ENCODE measurements at regions not wholly inside any gene's neighbourhood (a gene's known extent, or its start where the extent isn't known, plus 50 kb on each side); places are given as distances from the start of the nearest gene placed in this dataset.

DNA sequence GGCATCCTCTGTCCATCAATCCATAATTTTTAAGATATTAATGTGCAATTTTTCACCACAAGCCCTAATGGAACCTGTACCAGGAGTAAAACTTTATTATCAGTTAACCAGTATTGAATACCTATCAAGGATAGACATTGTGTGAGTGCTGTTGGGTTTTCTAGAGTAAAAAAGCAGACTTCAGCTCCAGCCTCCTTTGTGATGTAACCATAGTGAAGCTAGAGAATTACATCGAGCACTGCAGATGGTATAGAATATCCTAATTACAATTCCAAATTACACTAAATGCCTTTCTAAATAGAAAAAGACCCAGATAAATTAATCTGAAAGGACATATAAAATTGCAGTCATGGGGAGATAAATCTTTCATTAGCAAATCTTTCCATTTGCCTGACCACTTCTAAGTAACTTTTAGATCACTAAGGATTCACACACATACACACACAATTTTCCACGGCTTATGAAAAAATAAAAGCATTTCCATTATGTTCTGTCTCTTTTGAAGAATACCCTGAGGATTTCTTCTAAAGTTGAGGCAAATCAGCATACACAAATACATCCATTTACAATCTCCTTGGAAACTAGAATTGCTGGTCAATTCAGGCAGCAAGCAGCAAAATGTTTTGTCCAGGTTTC lies 117.1 kb upstream of the TANK start:
- TF ChIP-seq ZNF565 (CRISPR knock-in tag; conservative IDR thresholded peaks at IDR 0.05; ENCODE audit: low read depth) (no peak), ZFP3 (CRISPR knock-in tag; IDR thresholded peaks at IDR 0.05) (no peak), CSDC2 (CRISPR knock-in tag; IDR thresholded peaks at IDR 0.05) (no peak), ISL1 (CRISPR knock-in tag; IDR thresholded peaks at IDR 0.05) (no peak), SNAI2 (CRISPR knock-in tag; IDR thresholded peaks at IDR 0.05) (no peak), ZNF70 (CRISPR knock-in tag; IDR thresholded peaks at IDR 0.05) (no peak)
- TF ChIP-seq, protein P1, sequence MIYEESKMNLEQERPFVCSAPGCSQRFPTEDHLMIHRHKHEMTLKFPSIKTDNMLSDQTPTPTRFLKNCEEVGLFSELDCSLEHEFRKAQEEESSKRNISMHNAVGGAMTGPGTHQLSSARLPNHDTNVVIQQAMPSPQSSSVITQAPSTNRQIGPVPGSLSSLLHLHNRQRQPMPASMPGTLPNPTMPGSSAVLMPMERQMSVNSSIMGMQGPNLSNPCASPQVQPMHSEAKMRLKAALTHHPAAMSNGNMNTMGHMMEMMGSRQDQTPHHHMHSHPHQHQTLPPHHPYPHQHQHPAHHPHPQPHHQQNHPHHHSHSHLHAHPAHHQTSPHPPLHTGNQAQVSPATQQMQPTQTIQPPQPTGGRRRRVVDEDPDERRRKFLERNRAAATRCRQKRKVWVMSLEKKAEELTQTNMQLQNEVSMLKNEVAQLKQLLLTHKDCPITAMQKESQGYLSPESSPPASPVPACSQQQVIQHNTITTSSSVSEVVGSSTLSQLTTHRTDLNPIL (CRISPR knock-in tag; IDR thresholded peaks at IDR 0.05; ENCODE audit: low read depth): no peak
- ATAC-seq: no peak

GRCh38 chr2:161044095-161044865 lies 115.9 kb upstream of the TANK start:
- ATAC-seq: no peak
- TF ChIP-seq, protein P2, sequence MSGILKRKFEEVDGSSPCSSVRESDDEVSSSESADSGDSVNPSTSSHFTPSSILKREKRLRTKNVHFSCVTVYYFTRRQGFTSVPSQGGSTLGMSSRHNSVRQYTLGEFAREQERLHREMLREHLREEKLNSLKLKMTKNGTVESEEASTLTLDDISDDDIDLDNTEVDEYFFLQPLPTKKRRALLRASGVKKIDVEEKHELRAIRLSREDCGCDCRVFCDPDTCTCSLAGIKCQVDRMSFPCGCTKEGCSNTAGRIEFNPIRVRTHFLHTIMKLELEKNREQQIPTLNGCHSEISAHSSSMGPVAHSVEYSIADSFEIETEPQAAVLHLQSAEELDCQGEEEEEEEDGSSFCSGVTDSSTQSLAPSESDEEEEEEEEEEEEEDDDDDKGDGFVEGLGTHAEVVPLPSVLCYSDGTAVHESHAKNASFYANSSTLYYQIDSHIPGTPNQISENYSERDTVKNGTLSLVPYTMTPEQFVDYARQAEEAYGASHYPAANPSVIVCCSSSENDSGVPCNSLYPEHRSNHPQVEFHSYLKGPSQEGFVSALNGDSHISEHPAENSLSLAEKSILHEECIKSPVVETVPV (CRISPR knock-in tag; IDR thresholded peaks at IDR 0.05): no peak
- no peak for TF ChIP-seq RARB (CRISPR knock-in tag; IDR thresholded peaks at IDR 0.05)
- TF ChIP-seq, protein P1 (CRISPR knock-in tag; IDR thresholded peaks at IDR 0.05; ENCODE audit: low read depth): no peak
- no peak for TF ChIP-seq POU6F1 (CRISPR knock-in tag; IDR thresholded peaks at IDR 0.05; ENCODE audit: borderline replicate concordance, low read depth)
- TF ChIP-seq ZFP3 (CRISPR knock-in tag; IDR thresholded peaks at IDR 0.05): no peak
- no peak for TF ChIP-seq BACH2 (CRISPR knock-in tag; IDR thresholded peaks at IDR 0.05; ENCODE audit: borderline replicate concordance)
- no peak for TF ChIP-seq TSHZ2 (CRISPR knock-in tag; IDR thresholded peaks at IDR 0.05)
- TF ChIP-seq OSR1 (CRISPR knock-in tag; IDR thresholded peaks at IDR 0.05): no peak
- TF ChIP-seq ZNF565 (CRISPR knock-in tag; conservative IDR thresholded peaks at IDR 0.05; ENCODE audit: low read depth): no peak

- TF ChIP-seq, protein P3, sequence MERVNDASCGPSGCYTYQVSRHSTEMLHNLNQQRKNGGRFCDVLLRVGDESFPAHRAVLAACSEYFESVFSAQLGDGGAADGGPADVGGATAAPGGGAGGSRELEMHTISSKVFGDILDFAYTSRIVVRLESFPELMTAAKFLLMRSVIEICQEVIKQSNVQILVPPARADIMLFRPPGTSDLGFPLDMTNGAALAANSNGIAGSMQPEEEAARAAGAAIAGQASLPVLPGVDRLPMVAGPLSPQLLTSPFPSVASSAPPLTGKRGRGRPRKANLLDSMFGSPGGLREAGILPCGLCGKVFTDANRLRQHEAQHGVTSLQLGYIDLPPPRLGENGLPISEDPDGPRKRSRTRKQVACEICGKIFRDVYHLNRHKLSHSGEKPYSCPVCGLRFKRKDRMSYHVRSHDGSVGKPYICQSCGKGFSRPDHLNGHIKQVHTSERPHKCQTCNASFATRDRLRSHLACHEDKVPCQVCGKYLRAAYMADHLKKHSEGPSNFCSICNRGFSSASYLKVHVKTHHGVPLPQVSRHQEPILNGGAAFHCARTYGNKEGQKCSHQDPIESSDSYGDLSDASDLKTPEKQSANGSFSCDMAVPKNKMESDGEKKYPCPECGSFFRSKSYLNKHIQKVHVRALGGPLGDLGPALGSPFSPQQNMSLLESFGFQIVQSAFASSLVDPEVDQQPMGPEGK (CRISPR knock-in tag; IDR thresholded peaks at IDR 0.05; ENCODE audit: borderline replicate concordance): no peak
- no peak for TF ChIP-seq RARB (CRISPR knock-in tag; IDR thresholded peaks at IDR 0.05)
- no peak for TF ChIP-seq GLIS3 (CRISPR knock-in tag; IDR thresholded peaks at IDR 0.05)
- TF ChIP-seq, protein P1 (CRISPR knock-in tag; IDR thresholded peaks at IDR 0.05; ENCODE audit: low read depth): no peak
- no peak for TF ChIP-seq TSHZ2 (CRISPR knock-in tag; IDR thresholded peaks at IDR 0.05)
- no peak for TF ChIP-seq CSDC2 (CRISPR knock-in tag; IDR thresholded peaks at IDR 0.05)
- TF ChIP-seq BACH2 (CRISPR knock-in tag; IDR thresholded peaks at IDR 0.05; ENCODE audit: borderline replicate concordance): no peak
- TF ChIP-seq ZNF8 (CRISPR knock-in tag; IDR thresholded peaks at IDR 0.05): no peak
- TF ChIP-seq ZFP3 (CRISPR knock-in tag; IDR thresholded peaks at IDR 0.05): no peak
- TF ChIP-seq ARNTL (CRISPR knock-in tag; IDR thresholded peaks at IDR 0.05; ENCODE audit: borderline replicate concordance, low read depth): no peak
- no peak for TF ChIP-seq ZNF70 (CRISPR knock-in tag; IDR thresholded peaks at IDR 0.05)
- no peak for TF ChIP-seq POU6F1 (CRISPR knock-in tag; IDR thresholded peaks at IDR 0.05; ENCODE audit: borderline replicate concordance, low read depth)
- TF ChIP-seq SNAI2 (CRISPR knock-in tag; IDR thresholded peaks at IDR 0.05): no peak
- ATAC-seq: no peak
Measured at GRCh38 chr2:161044921-161045320, 115.3 kb upstream of the TANK start.

Measured in SK-N-SH treated with all-trans-retinoic acid at 6 μM for 48 hours (cell line).